ENCODE measurements at regions not wholly inside any gene's neighbourhood (a gene's known extent, or its start where the extent isn't known, plus 50 kb on each side); places are given as distances from the start of the nearest gene placed in this dataset.

DNA sequence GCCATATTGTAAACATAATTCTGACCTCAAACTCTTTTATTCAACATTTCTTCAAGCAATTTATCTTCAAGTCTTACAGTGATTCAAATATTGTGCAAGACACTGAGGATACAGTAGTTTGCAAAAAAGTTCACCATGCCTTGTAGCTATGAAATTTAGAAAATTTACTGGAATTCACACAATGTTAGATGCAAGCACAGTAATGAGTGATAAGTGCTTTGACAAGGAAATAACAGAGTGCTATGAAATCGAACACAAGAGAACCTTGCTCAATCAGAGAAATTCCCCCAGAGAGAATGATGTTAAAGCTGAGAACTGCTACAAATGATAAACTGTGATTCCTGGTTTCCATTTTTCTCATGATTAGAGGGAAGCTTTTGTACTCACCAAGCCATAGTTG is 952.9 kb downstream of the FAT4 start:
- Histone ChIP-seq H3K27ac (ENCODE audit: low read depth in 1 of 2, low read length in 2 of 2) (no peak overlapping the region), H3K36me3 (ENCODE audit: control insufficient read depth in 4 of 4, insufficient read depth in 3 of 4, low read depth in 1 of 4, low read length in 3 of 4) (no peaks in the 10 kb centered on the region), H3K9ac (ENCODE audit: low read depth in 1 of 2, low read length in 2 of 2) (no peak overlapping the region), H3K4me1 (ENCODE audit: control insufficient read depth in 4 of 4, insufficient read depth in 4 of 4, low read length in 3 of 4) (no peaks in the 10 kb centered on the region), H3K27me3 (ENCODE audit: control insufficient read depth in 4 of 4, insufficient read depth in 4 of 4, low read length in 3 of 4) (no peaks in the 10 kb centered on the region), H3K9me3 (ENCODE audit: control insufficient read depth in 4 of 4, low read length in 3 of 4) (no peaks in the 10 kb centered on the region), H3K4me3 (ENCODE audit: low read depth in 1 of 3, low read length in 3 of 3) (no peak overlapping the region)
- TF ChIP-seq NR2F2 (IDR thresholded peaks at IDR 0.05) (no peak), HNF4A (conservative IDR thresholded peaks at IDR 0.05) (no peak), YY1 (IDR thresholded peaks at IDR 0.05) (no peak), SP1 (IDR thresholded peaks at IDR 0.05) (no peak), RAD21 (IDR thresholded peaks at IDR 0.05) (no peak), TAF1 (conservative IDR thresholded peaks at IDR 0.05) (no peak), JUND (IDR thresholded peaks at IDR 0.05) (no peak), FOXA2 (IDR thresholded peaks at IDR 0.05) (no peak)
- TF ChIP-seq, protein P1, sequence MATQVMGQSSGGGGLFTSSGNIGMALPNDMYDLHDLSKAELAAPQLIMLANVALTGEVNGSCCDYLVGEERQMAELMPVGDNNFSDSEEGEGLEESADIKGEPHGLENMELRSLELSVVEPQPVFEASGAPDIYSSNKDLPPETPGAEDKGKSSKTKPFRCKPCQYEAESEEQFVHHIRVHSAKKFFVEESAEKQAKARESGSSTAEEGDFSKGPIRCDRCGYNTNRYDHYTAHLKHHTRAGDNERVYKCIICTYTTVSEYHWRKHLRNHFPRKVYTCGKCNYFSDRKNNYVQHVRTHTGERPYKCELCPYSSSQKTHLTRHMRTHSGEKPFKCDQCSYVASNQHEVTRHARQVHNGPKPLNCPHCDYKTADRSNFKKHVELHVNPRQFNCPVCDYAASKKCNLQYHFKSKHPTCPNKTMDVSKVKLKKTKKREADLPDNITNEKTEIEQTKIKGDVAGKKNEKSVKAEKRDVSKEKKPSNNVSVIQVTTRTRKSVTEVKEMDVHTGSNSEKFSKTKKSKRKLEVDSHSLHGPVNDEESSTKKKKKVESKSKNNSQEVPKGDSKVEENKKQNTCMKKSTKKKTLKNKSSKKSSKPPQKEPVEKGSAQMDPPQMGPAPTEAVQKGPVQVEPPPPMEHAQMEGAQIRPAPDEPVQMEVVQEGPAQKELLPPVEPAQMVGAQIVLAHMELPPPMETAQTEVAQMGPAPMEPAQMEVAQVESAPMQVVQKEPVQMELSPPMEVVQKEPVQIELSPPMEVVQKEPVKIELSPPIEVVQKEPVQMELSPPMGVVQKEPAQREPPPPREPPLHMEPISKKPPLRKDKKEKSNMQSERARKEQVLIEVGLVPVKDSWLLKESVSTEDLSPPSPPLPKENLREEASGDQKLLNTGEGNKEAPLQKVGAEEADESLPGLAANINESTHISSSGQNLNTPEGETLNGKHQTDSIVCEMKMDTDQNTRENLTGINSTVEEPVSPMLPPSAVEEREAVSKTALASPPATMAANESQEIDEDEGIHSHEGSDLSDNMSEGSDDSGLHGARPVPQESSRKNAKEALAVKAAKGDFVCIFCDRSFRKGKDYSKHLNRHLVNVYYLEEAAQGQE (IDR thresholded peaks at IDR 0.05), result no peak
- TF ChIP-seq, protein P2, sequence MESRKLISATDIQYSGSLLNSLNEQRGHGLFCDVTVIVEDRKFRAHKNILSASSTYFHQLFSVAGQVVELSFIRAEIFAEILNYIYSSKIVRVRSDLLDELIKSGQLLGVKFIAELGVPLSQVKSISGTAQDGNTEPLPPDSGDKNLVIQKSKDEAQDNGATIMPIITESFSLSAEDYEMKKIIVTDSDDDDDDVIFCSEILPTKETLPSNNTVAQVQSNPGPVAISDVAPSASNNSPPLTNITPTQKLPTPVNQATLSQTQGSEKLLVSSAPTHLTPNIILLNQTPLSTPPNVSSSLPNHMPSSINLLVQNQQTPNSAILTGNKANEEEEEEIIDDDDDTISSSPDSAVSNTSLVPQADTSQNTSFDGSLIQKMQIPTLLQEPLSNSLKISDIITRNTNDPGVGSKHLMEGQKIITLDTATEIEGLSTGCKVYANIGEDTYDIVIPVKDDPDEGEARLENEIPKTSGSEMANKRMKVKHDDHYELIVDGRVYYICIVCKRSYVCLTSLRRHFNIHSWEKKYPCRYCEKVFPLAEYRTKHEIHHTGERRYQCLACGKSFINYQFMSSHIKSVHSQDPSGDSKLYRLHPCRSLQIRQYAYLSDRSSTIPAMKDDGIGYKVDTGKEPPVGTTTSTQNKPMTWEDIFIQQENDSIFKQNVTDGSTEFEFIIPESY (IDR thresholded peaks at IDR 0.05), result no peak
- TF ChIP-seq, protein P3, sequence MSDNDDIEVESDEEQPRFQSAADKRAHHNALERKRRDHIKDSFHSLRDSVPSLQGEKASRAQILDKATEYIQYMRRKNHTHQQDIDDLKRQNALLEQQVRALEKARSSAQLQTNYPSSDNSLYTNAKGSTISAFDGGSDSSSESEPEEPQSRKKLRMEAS (IDR thresholded peaks at IDR 0.05), result no peak
- 49% methylated on average over 1 of the region's 1 CpG for WGBS
- no peak for DNase-seq (ENCODE audit: low spot score)

DNA sequence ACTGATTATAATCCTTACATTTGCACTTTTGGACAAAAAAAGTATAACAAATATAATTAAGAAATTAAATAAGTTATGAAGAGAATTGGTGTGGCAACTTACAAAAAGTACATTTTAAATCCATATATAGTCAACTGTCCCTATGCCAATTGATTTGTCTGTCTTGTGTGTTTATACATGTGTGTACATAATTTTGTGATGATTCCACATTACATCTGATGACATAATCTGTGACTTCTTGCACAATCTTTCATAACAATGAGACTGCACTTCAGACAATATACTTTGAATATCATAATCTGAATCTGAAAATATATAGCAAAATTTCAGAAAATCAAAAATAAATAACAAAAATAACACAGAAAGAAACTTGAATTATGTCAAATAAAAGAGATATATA is 953.4 kb downstream of the FAT4 start:
- no peaks in the 10 kb centered on the region for H3K4me1 ChIP-seq (ENCODE audit: control insufficient read depth in 4 of 4, insufficient read depth in 4 of 4, low read length in 3 of 4)
- no peaks in the 10 kb centered on the region for H3K27me3 ChIP-seq (ENCODE audit: control insufficient read depth in 4 of 4, insufficient read depth in 4 of 4, low read length in 3 of 4)
- no peaks in the 10 kb centered on the region for H3K9me3 ChIP-seq (ENCODE audit: control insufficient read depth in 4 of 4, low read length in 3 of 4)
- no peak overlapping the region for H3K9ac ChIP-seq (ENCODE audit: low read depth in 1 of 2, low read length in 2 of 2)
- DNase-seq (ENCODE audit: low spot score), result no peak
- no peak overlapping the region for H3K4me3 ChIP-seq (ENCODE audit: low read depth in 1 of 3, low read length in 3 of 3)
- no peak overlapping the region for H3K27ac ChIP-seq (ENCODE audit: low read depth in 1 of 2, low read length in 2 of 2)
- TF ChIP-seq TAF1 (conservative IDR thresholded peaks at IDR 0.05), result no peak
- no peak for TF ChIP-seq YY1 (IDR thresholded peaks at IDR 0.05)
- no peak for TF ChIP-seq EGR1 (IDR thresholded peaks at IDR 0.05; ENCODE audit: low read depth in 2 of 2)
- TF ChIP-seq FOXA2 (IDR thresholded peaks at IDR 0.05), result no peak
- no peak for TF ChIP-seq SP1 (IDR thresholded peaks at IDR 0.05)
- TF ChIP-seq HNF4A (conservative IDR thresholded peaks at IDR 0.05), result no peak
- TF ChIP-seq RXRA (IDR thresholded peaks at IDR 0.05), result no peak
- TF ChIP-seq JUND (IDR thresholded peaks at IDR 0.05), result no peak
- TF ChIP-seq NR2F2 (IDR thresholded peaks at IDR 0.05), result no peak
- TF ChIP-seq, protein P2 (IDR thresholded peaks at IDR 0.05), result no peak
- no peak for TF ChIP-seq HNF4G (IDR thresholded peaks at IDR 0.05)
- TF ChIP-seq, protein P3 (IDR thresholded peaks at IDR 0.05), result no peak
- H3K36me3 ChIP-seq (ENCODE audit: control insufficient read depth in 4 of 4, insufficient read depth in 3 of 4, low read depth in 1 of 4, low read length in 3 of 4), result no peaks in the 10 kb centered on the region
